Progenitor cell of endocrine pancreas (in vitro differentiated cells): ENCODE measurements at regions not wholly inside any gene's neighbourhood (a gene's known extent, or its start where the extent isn't known, plus 50 kb on each side); places are given as distances from the start of the nearest gene placed in this dataset.

Experiments
- DNase-seq: peaks from one replicate; pipeline ENCODE4 v3.0.0; 2021; ENCODE audit warnings: low spot score; ENCODE audit not compliant: unreplicated experiment
- H3K27ac Mint-ChIP-seq: 2 replicates; pipeline ENCODE4 v1.8.0; 2021; ENCODE audit warnings: mild to moderate bottlenecking, moderate library complexity, mixed read lengths
- H3K27me3 Mint-ChIP-seq: 2 replicates; pipeline ENCODE4 v1.8.0; 2021; ENCODE audit warnings: mixed read lengths
- H3K36me3 Mint-ChIP-seq: 2 replicates; pipeline ENCODE4 v1.8.0; 2022; ENCODE audit warnings: mixed read lengths; ENCODE audit not compliant: insufficient read depth
- H3K4me1 Mint-ChIP-seq: 2 replicates; pipeline ENCODE4 v1.8.0; 2021; ENCODE audit warnings: low read depth, mixed read lengths
- H3K4me3 Mint-ChIP-seq: 2 replicates; pipeline ENCODE4 v1.8.0; 2021; ENCODE audit warnings: low read depth, mild to moderate bottlenecking, moderate library complexity, mixed read lengths
- H3K9me3 Mint-ChIP-seq: 2 replicates; pipeline ENCODE4 v1.8.0; 2021; ENCODE audit warnings: low read depth, mixed read lengths
- TF ChIP-seq, protein P1 (sequence below): fragments of 200-600 bp; sonication (generic); IDR thresholded peaks from one replicate; pipeline ENCODE4 v1.5.0; 2021; ENCODE audit warnings: antibody characterized with exemption, mild to moderate bottlenecking; ENCODE audit not compliant: unreplicated experiment

DNA sequence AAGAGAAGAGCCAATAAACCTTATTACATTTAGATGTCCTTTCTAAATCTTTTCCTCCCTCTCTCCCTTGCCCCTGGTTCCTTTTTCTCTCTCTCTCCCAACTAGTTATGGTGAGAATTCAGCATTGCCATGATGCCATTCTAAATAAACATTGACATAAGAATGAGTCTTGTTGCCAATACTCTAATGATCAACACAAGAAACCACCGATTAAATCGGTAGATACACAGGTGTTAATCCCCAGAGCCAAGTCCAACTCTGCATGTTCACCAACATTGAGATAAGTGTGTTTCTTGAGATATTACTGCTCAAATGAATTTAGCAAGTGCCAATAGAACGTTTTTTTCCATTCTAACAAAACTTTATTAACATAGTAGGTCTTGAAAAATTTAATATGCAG is 412.1 kb downstream of the KCNJ2 start:
- no peaks in the 10 kb centered on the region for H3K27me3 Mint-ChIP-seq
- H3K36me3 Mint-ChIP-seq: peaks cover 1% of the 10 kb centered on the region
- no peaks in the 10 kb centered on the region for H3K4me1 Mint-ChIP-seq
- no peak overlapping the region for H3K4me3 Mint-ChIP-seq
- H3K27ac Mint-ChIP-seq: no peak overlapping the region
- no peak for DNase-seq
- H3K9me3 Mint-ChIP-seq: peaks cover 10% of the 10 kb centered on the region
- TF ChIP-seq, protein P1, sequence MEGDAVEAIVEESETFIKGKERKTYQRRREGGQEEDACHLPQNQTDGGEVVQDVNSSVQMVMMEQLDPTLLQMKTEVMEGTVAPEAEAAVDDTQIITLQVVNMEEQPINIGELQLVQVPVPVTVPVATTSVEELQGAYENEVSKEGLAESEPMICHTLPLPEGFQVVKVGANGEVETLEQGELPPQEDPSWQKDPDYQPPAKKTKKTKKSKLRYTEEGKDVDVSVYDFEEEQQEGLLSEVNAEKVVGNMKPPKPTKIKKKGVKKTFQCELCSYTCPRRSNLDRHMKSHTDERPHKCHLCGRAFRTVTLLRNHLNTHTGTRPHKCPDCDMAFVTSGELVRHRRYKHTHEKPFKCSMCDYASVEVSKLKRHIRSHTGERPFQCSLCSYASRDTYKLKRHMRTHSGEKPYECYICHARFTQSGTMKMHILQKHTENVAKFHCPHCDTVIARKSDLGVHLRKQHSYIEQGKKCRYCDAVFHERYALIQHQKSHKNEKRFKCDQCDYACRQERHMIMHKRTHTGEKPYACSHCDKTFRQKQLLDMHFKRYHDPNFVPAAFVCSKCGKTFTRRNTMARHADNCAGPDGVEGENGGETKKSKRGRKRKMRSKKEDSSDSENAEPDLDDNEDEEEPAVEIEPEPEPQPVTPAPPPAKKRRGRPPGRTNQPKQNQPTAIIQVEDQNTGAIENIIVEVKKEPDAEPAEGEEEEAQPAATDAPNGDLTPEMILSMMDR: no peak

DNA sequence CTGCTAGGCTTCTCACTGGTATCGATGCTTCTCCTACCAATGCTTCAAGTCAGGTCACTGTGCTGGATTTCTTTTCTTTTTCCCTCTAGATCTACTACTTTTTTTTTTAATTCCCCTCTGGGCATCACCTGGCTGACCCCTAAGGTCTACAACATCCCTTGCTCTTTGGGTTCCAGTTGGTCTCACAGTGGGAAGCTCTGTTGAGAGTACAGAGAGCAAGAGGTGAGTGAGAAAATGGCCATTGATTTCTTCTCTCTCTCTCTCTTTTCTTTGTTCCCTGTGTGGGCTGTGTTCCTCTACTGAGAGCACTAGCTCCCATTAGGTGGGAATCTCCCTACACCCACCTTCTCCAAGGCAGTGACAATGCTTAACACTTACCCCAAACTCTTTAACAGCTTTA is 413.4 kb downstream of the KCNJ2 start:
- Mint-ChIP-seq H3K9me3 (peaks cover 7% of the 10 kb centered on the region), H3K27me3 (no peaks in the 10 kb centered on the region), H3K4me3 (no peak overlapping the region), H3K27ac (no peak overlapping the region), H3K36me3 (peaks cover 1% of the 10 kb centered on the region), H3K4me1 (no peaks in the 10 kb centered on the region)
- DNase-seq: no peak
- TF ChIP-seq, protein P1: no peak

DNA sequence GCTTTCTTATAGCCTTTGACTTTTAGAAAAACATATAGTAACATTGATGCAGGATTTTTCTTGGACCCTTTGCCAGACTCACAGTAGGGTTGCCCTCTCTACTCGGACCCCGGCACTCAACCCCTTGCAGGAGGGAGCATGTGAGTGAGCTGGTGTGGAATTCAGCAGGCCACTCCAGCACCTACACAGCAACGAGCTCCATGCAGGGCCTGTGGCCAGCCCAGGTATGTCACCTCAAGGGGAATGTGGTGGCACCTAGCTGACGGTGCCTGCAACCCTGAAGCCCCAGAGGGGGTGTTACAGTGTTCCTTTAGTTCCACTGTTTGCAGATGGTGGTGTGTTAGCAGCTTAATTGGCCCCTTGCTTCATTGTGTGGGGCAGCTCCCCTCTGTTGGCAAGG is 414.9 kb downstream of the KCNJ2 start:
- Mint-ChIP-seq H3K27me3 (no peaks in the 10 kb centered on the region), H3K9me3 (peaks cover 14% of the 10 kb centered on the region)
- no peak for DNase-seq

DNA sequence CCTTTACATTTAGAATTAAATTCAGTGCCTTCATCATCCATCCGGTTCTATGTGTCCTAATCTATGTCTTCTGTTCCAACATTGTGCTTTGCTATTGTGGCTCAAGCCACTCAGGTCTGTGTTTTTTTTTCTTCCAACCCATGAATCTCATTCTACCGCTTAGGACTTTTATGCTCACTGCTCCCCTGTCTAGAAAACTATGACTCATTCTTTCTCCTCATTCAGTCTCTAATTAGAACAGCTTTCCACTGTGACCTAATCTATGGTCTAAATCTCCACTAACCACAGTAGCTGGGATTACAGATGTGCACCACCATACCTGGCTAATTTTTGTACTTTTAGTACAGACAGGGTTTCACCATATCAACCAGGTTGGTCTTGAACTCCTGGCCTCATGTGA is 418.7 kb downstream of the KCNJ2 start:
- TF ChIP-seq, protein P1: no peak
- Mint-ChIP-seq H3K4me1 (no peaks in the 10 kb centered on the region), H3K9me3 (peaks cover 12% of the 10 kb centered on the region), H3K36me3 (peaks cover 1% of the 10 kb centered on the region), H3K27ac (no peak overlapping the region), H3K4me3 (no peak overlapping the region), H3K27me3 (no peaks in the 10 kb centered on the region)
- DNase-seq: no peak

More for the DNA sequence above, 414.9 kb downstream of the KCNJ2 start:
- Mint-ChIP-seq H3K4me1 (no peaks in the 10 kb centered on the region), H3K27ac (no peak overlapping the region), H3K4me3 (no peak overlapping the region), H3K36me3 (peaks cover 1% of the 10 kb centered on the region)
- TF ChIP-seq, protein P1: no peak

DNA sequence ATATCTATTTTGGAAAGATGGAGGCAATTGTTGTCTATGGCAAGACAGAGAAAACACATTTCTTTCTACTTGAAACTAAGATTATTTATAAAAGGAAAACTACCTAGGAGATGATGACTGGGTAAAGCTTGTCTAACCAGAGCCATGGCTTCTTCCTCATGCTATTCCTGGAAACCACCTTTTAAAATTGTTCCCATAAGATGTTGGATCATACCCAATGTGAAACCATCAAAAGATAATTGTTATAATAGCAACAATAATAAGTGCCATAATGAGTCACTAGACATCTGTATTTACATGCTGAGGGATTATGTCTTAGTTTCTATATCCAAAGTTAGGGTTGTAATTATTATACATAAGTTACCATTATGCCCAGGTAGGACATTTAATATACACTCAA is 428.4 kb downstream of the KCNJ2 start:
- Mint-ChIP-seq H3K27ac (no peak overlapping the region), H3K36me3 (no peaks in the 10 kb centered on the region), H3K4me1 (peaks cover 2% of the 10 kb centered on the region), H3K4me3 (no peak overlapping the region), H3K27me3 (no peaks in the 10 kb centered on the region), H3K9me3 (no peaks in the 10 kb centered on the region)
- TF ChIP-seq, protein P1: no peak
- no peak for DNase-seq
